GM12878 (cell line): ENCODE measurements at regions not wholly inside any gene's neighbourhood (a gene's known extent, or its start where the extent isn't known, plus 50 kb on each side); places are given as distances from the start of the nearest gene placed in this dataset.

ENCODE experiments used
- ATAC-seq: fragments of 200-7000 bp; cut with Tn5 transposase; 3 replicates; pipeline ENCODE4 v1.9.1; 2020; ENCODE audit warnings: mild to moderate bottlenecking, moderate library complexity
- BruUV-seq: library from RNA; stranded (reverse); fragments of 400-500 nt; replicated peaks from 2 replicates; lab custom pipeline; 2021; lab: Mats Ljungman, UMichigan
- CTCF ChIA-PET: fragments of 300-600 bp; sonication (Branson Sonifier 250); formaldehyde crosslinking; extraction: SDS; loops from one replicate; lab custom pipeline; 2021; ENCODE audit warnings: inconsistent platforms; lab: Yijun Ruan, JAX
- POLR2A ChIA-PET: fragments of 350-600 bp; formaldehyde crosslinking; extraction: SDS; loops from one replicate; lab custom pipeline; 2021; ENCODE audit warnings: inconsistent platforms; lab: Charles Lee
- RAD21 ChIA-PET: fragments of 300-600 bp; sonication (Branson Sonifier 250); formaldehyde crosslinking; loops from one replicate; lab custom pipeline; 2023; ENCODE audit warnings: antibody characterized with exemption; ENCODE audit not compliant: unreplicated experiment; lab: Charles Lee
- SMC1A ChIA-PET: fragments of 300-600 bp; sonication (Branson Sonifier 250); formaldehyde crosslinking; loops from one replicate; lab custom pipeline; 2023; ENCODE audit not compliant: unreplicated experiment, uncharacterized antibody; lab: Charles Lee
- DNase-seq: peaks from one replicate; pipeline ENCODE4 v3.0.0-alpha.2; 2011; ENCODE audit warnings: low read depth, low spot score
- FAIRE-seq: peaks from 3 replicates; lab custom pipeline; 2011; peaks lifted over from hg19 to GRCh38; lab: Jason Lieb, UNC
- H2AFZ ChIP-seq: 2 replicates; pipeline ENCODE4 v1.6.0; 2011; ENCODE audit warnings: low read depth, low read length, control low read depth; ENCODE audit not compliant: control insufficient read depth
- H3K27ac ChIP-seq: 2 replicates; pipeline ENCODE4 v1.5.1; 2011; ENCODE audit warnings: control low read depth; ENCODE audit not compliant: control insufficient read depth, insufficient read depth
- H3K27me3 ChIP-seq, 2 experiments: replicated peaks in 1 of 2; 2 replicates each; pipeline versions ENCODE4 v1.6.0 to v1.6.1; 2011; ENCODE audit warnings: low read length in 1 of 2; ENCODE audit not compliant: control insufficient read depth in 2 of 2, insufficient read depth in 2 of 2
- H3K36me3 ChIP-seq, 2 experiments: 2 replicates each; pipeline ENCODE4 v1.5.1; 2011; ENCODE audit warnings: low read length in 1 of 2; ENCODE audit not compliant: control insufficient read depth in 2 of 2, insufficient read depth in 2 of 2
- H3K4me1 ChIP-seq: 2 replicates; pipeline ENCODE4 v1.6.1; 2011; ENCODE audit warnings: mild to moderate bottlenecking, low read length, moderate library complexity, mixed read lengths; ENCODE audit not compliant: control insufficient read depth, insufficient read depth
- H3K4me2 ChIP-seq: 2 replicates; pipeline ENCODE4 v1.6.0; 2011; ENCODE audit warnings: control low read depth; ENCODE audit not compliant: control insufficient read depth, insufficient read depth
- H3K4me3 ChIP-seq: fragments of 200-600 bp; sonication (generic); 2 replicates; pipeline ENCODE4 v1.5.1; 2016
- H3K79me2 ChIP-seq: 2 replicates; pipeline ENCODE4 v1.6.0; 2011; ENCODE audit warnings: low read length; ENCODE audit not compliant: control insufficient read depth, insufficient read depth
- H3K9ac ChIP-seq: 2 replicates; pipeline ENCODE4 v1.8.0; 2011; ENCODE audit warnings: low read length, control low read depth, mixed read lengths; ENCODE audit not compliant: control insufficient read depth, insufficient read depth
- H3K9me3 ChIP-seq: replicated peaks from 3 replicates; pipeline ENCODE4 v1.5.1; 2011; ENCODE audit warnings: mild to moderate bottlenecking, low read length; ENCODE audit not compliant: control insufficient read depth, insufficient read depth
- H4K20me1 ChIP-seq: 2 replicates; pipeline ENCODE4 v1.6.0; 2011; ENCODE audit not compliant: control insufficient read depth, insufficient read depth
- BCL11A ChIP-seq: IDR thresholded peaks from 2 replicates; pipeline ENCODE4 v1.6.1; 2011; ENCODE audit warnings: low read depth, low read length
- BRCA1 ChIP-seq: IDR thresholded peaks from 2 replicates; pipeline ENCODE4 v1.6.1; 2011; ENCODE audit warnings: low read depth, low read length, improper control_type of control experiment
- EP300 ChIP-seq, 2 experiments: fragments of 150-350 bp in 1 of 2; IDR thresholded peaks; 2 replicates each; pipeline ENCODE4 v1.6.1; 2011 to 2012; ENCODE audit warnings: low read depth in 2 of 2, low read length in 2 of 2, borderline replicate concordance in 1 of 2, improper control_type of control experiment in 1 of 2, inconsistent platforms in 1 of 2; ENCODE audit not compliant: control insufficient read depth in 1 of 2
- KAT2A ChIP-seq: conservative IDR thresholded peaks from 2 replicates; pipeline ENCODE4 v1.6.1; 2011; ENCODE audit warnings: low read depth, low read length; ENCODE audit not compliant: control insufficient read depth
- MTA2 ChIP-seq: fragments of 450-650 bp; IDR thresholded peaks from 2 replicates; pipeline ENCODE4 v1.6.1; 2016; ENCODE audit warnings: low read depth, mild to moderate bottlenecking, moderate library complexity
- NBN ChIP-seq: fragments of 450-650 bp; IDR thresholded peaks from 2 replicates; pipeline ENCODE4 v1.6.1; 2016
- PAX8 ChIP-seq: fragments of 450-650 bp; IDR thresholded peaks from 2 replicates; pipeline ENCODE4 v1.6.1; 2017; ENCODE audit warnings: mild to moderate bottlenecking, moderate library complexity
- PML ChIP-seq: IDR thresholded peaks from 2 replicates; pipeline ENCODE4 v1.6.1; 2012; ENCODE audit warnings: low read length, inconsistent platforms
- POLR2A ChIP-seq: IDR thresholded peaks from 2 replicates; pipeline ENCODE4 v1.6.1; 2011; ENCODE audit warnings: low read depth, mild to moderate bottlenecking, low read length
- SKIL ChIP-seq: fragments of 450-650 bp; IDR thresholded peaks from 2 replicates; pipeline ENCODE4 v1.6.1; 2017; ENCODE audit warnings: mild to moderate bottlenecking, low read depth, inconsistent platforms; ENCODE audit not compliant: poor library complexity, severe bottlenecking
- SUPT20H ChIP-seq: IDR thresholded peaks from 2 replicates; pipeline ENCODE4 v1.6.1; 2011; ENCODE audit warnings: low read depth, mild to moderate bottlenecking, low read length, moderate library complexity, borderline replicate concordance; ENCODE audit not compliant: control insufficient read depth
- WGBS: methylation state at CpG from one replicate; pipeline ENCODE4 v1.1.6; 2016; ENCODE audit warnings: low lambda C conversion rate; ENCODE audit not compliant: insufficient replicate concordance, insufficient coverage; ENCODE audit errors: missing lambda C conversion rate; 5-methylcytosine and 5-hydroxymethylcytosine counted together
- in situ Hi-C: fragments of 300-500 bp; cut with MboI; formaldehyde crosslinking; loops from 9 replicates; pipeline ENCODE4 v1.14.3; 2018; ENCODE audit warnings: mixed read lengths
- intact Hi-C: fragments of 100-400 bp; cut with micrococcal nuclease; formaldehyde crosslinking; loops from one replicate; pipeline ENCODE4 v1.14.2; 2022; ENCODE audit not compliant: unreplicated experiment
- TF ChIP-seq, protein P1 (sequence below): fragments of 450-650 bp; IDR thresholded peaks from 2 replicates; pipeline ENCODE4 v1.6.1; 2017; ENCODE audit warnings: low read depth, mild to moderate bottlenecking, moderate library complexity
- TF ChIP-seq, protein P2 (sequence below): fragments of 450-650 bp; IDR thresholded peaks from 2 replicates; pipeline ENCODE4 v1.6.1; 2016; ENCODE audit warnings: mild to moderate bottlenecking

- POLR2A ChIA-PET = no interaction called here
- SMC1A ChIA-PET = interaction anchor here (0.7 to 1.0 kb wide), 2 partner anchors 11 to 475 kb away, joined by 4 read pairs; no protein-coding TSS in a partner anchor
- Histone ChIP-seq H3K4me3 (no peak overlapping the region), H3K9me3 (no peaks in the 10 kb centered on the region), H3K79me2 (no peaks in the 10 kb centered on the region)
- TF ChIP-seq POLR2A (no peak), KAT2A (no peak)
- TF ChIP-seq, all 136 proteins: peak for 0
- 36% methylated on average over 2 of the region's 2 CpGs for WGBS
- DNase-seq = no peak
- H2AFZ ChIP-seq = no peak overlapping the region
- no peaks in the 10 kb centered on the region for H4K20me1 ChIP-seq
- ChIA-PET RAD21 (interaction anchor here (1.3 kb wide), 1 partner anchor 780 kb away, joined by 3 read pairs; no protein-coding TSS in a partner anchor), CTCF (interaction anchor here (0.7 to 1.2 kb wide), 3 partner anchors 8 to 140 kb away, joined by 3 read pairs; no protein-coding TSS in a partner anchor)
- H3K9ac ChIP-seq = no peak overlapping the region
- intact Hi-C loops = no loop called here
- in situ Hi-C loops = no loop called here
- H3K4me1 ChIP-seq = no peaks in the 10 kb centered on the region
- no TSS peak for BruUV-seq
- no peak overlapping the region for H3K4me2 ChIP-seq
- no peaks in the 10 kb centered on the region for H3K27me3 ChIP-seq
- no peak overlapping the region for H3K27ac ChIP-seq
- no peak for FAIRE-seq
- H3K36me3 ChIP-seq = no peaks in the 10 kb centered on the region
- no peak for ATAC-seq
Observed at GRCh38 chr3:117550766-117551165, 841.2 kb downstream of the TUSC7 start.

GRCh38 chr3:117553461-117553860 is 843.9 kb downstream of the TUSC7 start:
- Histone ChIP-seq H3K36me3 (no peaks in the 10 kb centered on the region), H3K79me2 (no peaks in the 10 kb centered on the region), H3K27ac (no peak overlapping the region), H4K20me1 (no peaks in the 10 kb centered on the region), H2AFZ (no peak overlapping the region), H3K27me3 (no peaks in the 10 kb centered on the region), H3K9ac (no peak overlapping the region), H3K4me3 (no peak overlapping the region), H3K4me1 (no peaks in the 10 kb centered on the region), H3K4me2 (no peak overlapping the region), H3K9me3 (no peaks in the 10 kb centered on the region)
- FAIRE-seq (peak; percentile 56), DNase-seq (peak; percentile 23), ATAC-seq (peak; percentile 99)
- BruUV-seq = no TSS peak
- 7% methylated on average over 2 of the region's 2 CpGs for WGBS
- POLR2A ChIA-PET = interaction anchor here (0.5 kb wide), 1 partner anchor 113 kb away, joined by 3 read pairs; no protein-coding TSS in a partner anchor
- RAD21 ChIA-PET = interaction anchor here (1.6 kb wide), 1 partner anchor 68 kb away, joined by 4 read pairs; no protein-coding TSS in a partner anchor
- SMC1A ChIA-PET = interaction anchor here (0.7 to 1.9 kb wide), 8 partner anchors 13 to 786 kb away, joined by 3 to 11 read pairs (median 3); no protein-coding TSS in a partner anchor
- CTCF ChIA-PET = interaction anchor here (0.9 kb wide), 2 partner anchors 20 to 122 kb away, joined by 3 read pairs; no protein-coding TSS in a partner anchor
- intact Hi-C loops (no loop called here), in situ Hi-C loops (no loop called here)
- TF ChIP-seq EP300 (IDR thresholded peaks at IDR 0.05; ENCODE audit: borderline replicate concordance in 1 of 2, control insufficient read depth in 1 of 2, low read depth in 2 of 2, low read length in 2 of 2) (peak in 1 of 2 experiments; percentile 77; a peak in 1 of 4 replicates), NBN (peak; percentile 70), PAX8 (no peak), BRCA1 (no peak), MTA2 (peak; percentile 89; the same call in 1 of the 2 replicates), SKIL (peak; percentile 42), SUPT20H (no peak), PML (no peak), BCL11A (peak; percentile 44; the same call in 1 of the 2 replicates)
- TF ChIP-seq, protein P1, sequence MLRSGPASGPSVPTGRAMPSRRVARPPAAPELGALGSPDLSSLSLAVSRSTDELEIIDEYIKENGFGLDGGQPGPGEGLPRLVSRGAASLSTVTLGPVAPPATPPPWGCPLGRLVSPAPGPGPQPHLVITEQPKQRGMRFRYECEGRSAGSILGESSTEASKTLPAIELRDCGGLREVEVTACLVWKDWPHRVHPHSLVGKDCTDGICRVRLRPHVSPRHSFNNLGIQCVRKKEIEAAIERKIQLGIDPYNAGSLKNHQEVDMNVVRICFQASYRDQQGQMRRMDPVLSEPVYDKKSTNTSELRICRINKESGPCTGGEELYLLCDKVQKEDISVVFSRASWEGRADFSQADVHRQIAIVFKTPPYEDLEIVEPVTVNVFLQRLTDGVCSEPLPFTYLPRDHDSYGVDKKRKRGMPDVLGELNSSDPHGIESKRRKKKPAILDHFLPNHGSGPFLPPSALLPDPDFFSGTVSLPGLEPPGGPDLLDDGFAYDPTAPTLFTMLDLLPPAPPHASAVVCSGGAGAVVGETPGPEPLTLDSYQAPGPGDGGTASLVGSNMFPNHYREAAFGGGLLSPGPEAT = peak; percentile 61
- TF ChIP-seq, protein P2, sequence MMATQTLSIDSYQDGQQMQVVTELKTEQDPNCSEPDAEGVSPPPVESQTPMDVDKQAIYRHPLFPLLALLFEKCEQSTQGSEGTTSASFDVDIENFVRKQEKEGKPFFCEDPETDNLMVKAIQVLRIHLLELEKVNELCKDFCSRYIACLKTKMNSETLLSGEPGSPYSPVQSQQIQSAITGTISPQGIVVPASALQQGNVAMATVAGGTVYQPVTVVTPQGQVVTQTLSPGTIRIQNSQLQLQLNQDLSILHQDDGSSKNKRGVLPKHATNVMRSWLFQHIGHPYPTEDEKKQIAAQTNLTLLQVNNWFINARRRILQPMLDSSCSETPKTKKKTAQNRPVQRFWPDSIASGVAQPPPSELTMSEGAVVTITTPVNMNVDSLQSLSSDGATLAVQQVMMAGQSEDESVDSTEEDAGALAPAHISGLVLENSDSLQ = peak; percentile 77
